SK-N-SH treated with all-trans-retinoic acid at 6 μM for 48 hours (cell line): ENCODE measurements at regions not wholly inside any gene's neighbourhood (a gene's known extent, or its start where the extent isn't known, plus 50 kb on each side); places are given as distances from the start of the nearest gene placed in this dataset.

Experiments used
- ATAC-seq: fragments of 200-7000 bp; cut with Tn5 transposase; 3 replicates; pipeline ENCODE4 v1.9.1; 2020; ENCODE audit warnings: mild to moderate bottlenecking, moderate library complexity
- CSDC2 ChIP-seq: fragments of 250-450 bp; sonication (Bioruptor Pico); IDR thresholded peaks from 2 replicates; pipeline ENCODE4 v1.5.0; 2020; ENCODE audit warnings: mild to moderate bottlenecking, moderate library complexity
- GLIS3 ChIP-seq: fragments of 250-450 bp; sonication (Bioruptor Pico); IDR thresholded peaks from 2 replicates; pipeline ENCODE4 v1.5.0; 2020; ENCODE audit warnings: mild to moderate bottlenecking, moderate library complexity
- ISL1 ChIP-seq: fragments of 250-450 bp; sonication (Bioruptor Pico); IDR thresholded peaks from 2 replicates; pipeline ENCODE4 v2.1.2; 2022; ENCODE audit warnings: mild to moderate bottlenecking, moderate library complexity
- OSR1 ChIP-seq: fragments of 250-450 bp; sonication (Bioruptor Pico); IDR thresholded peaks from 2 replicates; pipeline ENCODE4 v1.8.0; 2022; ENCODE audit warnings: moderate library complexity, mild to moderate bottlenecking, inconsistent platforms
- RARB ChIP-seq: fragments of 250-450 bp; sonication (Bioruptor Pico); IDR thresholded peaks from 2 replicates; pipeline ENCODE4 v1.8.0; 2021; ENCODE audit warnings: mild to moderate bottlenecking, moderate library complexity
- SNAI2 ChIP-seq: fragments of 250-450 bp; sonication (Bioruptor Pico); IDR thresholded peaks from 2 replicates; pipeline ENCODE4 v1.5.0; 2020; ENCODE audit warnings: mild to moderate bottlenecking, moderate library complexity
- TCF4 ChIP-seq: fragments of 250-450 bp; sonication (Bioruptor Pico); IDR thresholded peaks from 2 replicates; pipeline ENCODE4 v1.8.0; 2021; ENCODE audit warnings: mild to moderate bottlenecking, moderate library complexity, borderline replicate concordance
- TOX ChIP-seq: fragments of 250-450 bp; sonication (Bioruptor Pico); IDR thresholded peaks from 2 replicates; pipeline ENCODE4 v1.8.0; 2021; ENCODE audit warnings: mild to moderate bottlenecking, moderate library complexity, borderline replicate concordance
- TSHZ2 ChIP-seq: fragments of 250-450 bp; sonication (Bioruptor Pico); IDR thresholded peaks from 2 replicates; pipeline ENCODE4 v1.5.0; 2020; ENCODE audit warnings: mild to moderate bottlenecking, moderate library complexity
- ZC3H10 ChIP-seq: fragments of 250-450 bp; sonication (Bioruptor Pico); IDR thresholded peaks from 2 replicates; pipeline ENCODE4 v1.5.1; 2021; ENCODE audit warnings: mild to moderate bottlenecking, moderate library complexity
- ZFP3 ChIP-seq: fragments of 250-450 bp; sonication (Bioruptor Pico); IDR thresholded peaks from 2 replicates; pipeline ENCODE4 v1.5.0; 2020; ENCODE audit warnings: mild to moderate bottlenecking, moderate library complexity
- ZFP30 ChIP-seq: fragments of 450-650 bp; formaldehyde crosslinking; IDR thresholded peaks from 2 replicates; pipeline ENCODE4 v1.5.0; 2022; ENCODE audit warnings: mild to moderate bottlenecking, moderate library complexity
- ZNF565 ChIP-seq: fragments of 450-650 bp; formaldehyde crosslinking; conservative IDR thresholded peaks from 2 replicates; pipeline ENCODE4 v1.5.0; 2020; ENCODE audit warnings: low read depth, mild to moderate bottlenecking, moderate library complexity
- ZNF70 ChIP-seq: fragments of 450-650 bp; formaldehyde crosslinking; IDR thresholded peaks from 2 replicates; pipeline ENCODE4 v1.5.0; 2020; ENCODE audit warnings: mild to moderate bottlenecking, moderate library complexity
- ZNF8 ChIP-seq: fragments of 450-650 bp; formaldehyde crosslinking; IDR thresholded peaks from 2 replicates; pipeline ENCODE4 v1.5.0; 2020; ENCODE audit warnings: mild to moderate bottlenecking, moderate library complexity
- TF ChIP-seq, protein P1 (sequence below): fragments of 250-450 bp; sonication (Bioruptor Pico); IDR thresholded peaks from 2 replicates; pipeline ENCODE4 v1.5.1; 2021; ENCODE audit warnings: mild to moderate bottlenecking, moderate library complexity
- TF ChIP-seq, protein P2 (sequence below): fragments of 250-450 bp; sonication (Bioruptor Pico); IDR thresholded peaks from 2 replicates; pipeline ENCODE4 v1.8.0; 2021; ENCODE audit warnings: low read depth, mild to moderate bottlenecking, moderate library complexity, borderline replicate concordance
- TF ChIP-seq, protein P3 (sequence below): fragments of 250-450 bp; sonication (Bioruptor Pico); IDR thresholded peaks from 2 replicates; pipeline ENCODE4 v1.8.0; 2020; ENCODE audit warnings: mild to moderate bottlenecking, moderate library complexity, borderline replicate concordance

- TF ChIP-seq, protein P1, sequence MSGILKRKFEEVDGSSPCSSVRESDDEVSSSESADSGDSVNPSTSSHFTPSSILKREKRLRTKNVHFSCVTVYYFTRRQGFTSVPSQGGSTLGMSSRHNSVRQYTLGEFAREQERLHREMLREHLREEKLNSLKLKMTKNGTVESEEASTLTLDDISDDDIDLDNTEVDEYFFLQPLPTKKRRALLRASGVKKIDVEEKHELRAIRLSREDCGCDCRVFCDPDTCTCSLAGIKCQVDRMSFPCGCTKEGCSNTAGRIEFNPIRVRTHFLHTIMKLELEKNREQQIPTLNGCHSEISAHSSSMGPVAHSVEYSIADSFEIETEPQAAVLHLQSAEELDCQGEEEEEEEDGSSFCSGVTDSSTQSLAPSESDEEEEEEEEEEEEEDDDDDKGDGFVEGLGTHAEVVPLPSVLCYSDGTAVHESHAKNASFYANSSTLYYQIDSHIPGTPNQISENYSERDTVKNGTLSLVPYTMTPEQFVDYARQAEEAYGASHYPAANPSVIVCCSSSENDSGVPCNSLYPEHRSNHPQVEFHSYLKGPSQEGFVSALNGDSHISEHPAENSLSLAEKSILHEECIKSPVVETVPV: no peak
- TF ChIP-seq SNAI2 (CRISPR knock-in tag) (no peak), TSHZ2 (CRISPR knock-in tag) (no peak), TOX (CRISPR knock-in tag) (no peak)
Measured at GRCh38 chr6:165746331-165746730, 83.3 kb upstream of the PDE10A start (continued).

GRCh38 chr6:165745492-165745891 lies 82.5 kb upstream of the PDE10A start:
- no peak for TF ChIP-seq OSR1 (CRISPR knock-in tag)
- no peak for TF ChIP-seq RARB (CRISPR knock-in tag)
- TF ChIP-seq SNAI2 (CRISPR knock-in tag): no peak
- no peak for TF ChIP-seq ZFP30 (CRISPR knock-in tag)
- TF ChIP-seq, protein P2, sequence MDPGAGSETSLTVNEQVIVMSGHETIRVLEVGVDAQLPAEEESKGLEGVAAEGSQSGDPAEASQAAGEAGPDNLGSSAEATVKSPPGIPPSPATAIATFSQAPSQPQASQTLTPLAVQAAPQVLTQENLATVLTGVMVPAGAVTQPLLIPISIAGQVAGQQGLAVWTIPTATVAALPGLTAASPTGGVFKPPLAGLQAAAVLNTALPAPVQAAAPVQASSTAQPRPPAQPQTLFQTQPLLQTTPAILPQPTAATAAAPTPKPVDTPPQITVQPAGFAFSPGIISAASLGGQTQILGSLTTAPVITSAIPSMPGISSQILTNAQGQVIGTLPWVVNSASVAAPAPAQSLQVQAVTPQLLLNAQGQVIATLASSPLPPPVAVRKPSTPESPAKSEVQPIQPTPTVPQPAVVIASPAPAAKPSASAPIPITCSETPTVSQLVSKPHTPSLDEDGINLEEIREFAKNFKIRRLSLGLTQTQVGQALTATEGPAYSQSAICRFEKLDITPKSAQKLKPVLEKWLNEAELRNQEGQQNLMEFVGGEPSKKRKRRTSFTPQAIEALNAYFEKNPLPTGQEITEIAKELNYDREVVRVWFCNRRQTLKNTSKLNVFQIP (CRISPR knock-in tag): no peak
- TF ChIP-seq GLIS3: no peak
- TF ChIP-seq, protein P3, sequence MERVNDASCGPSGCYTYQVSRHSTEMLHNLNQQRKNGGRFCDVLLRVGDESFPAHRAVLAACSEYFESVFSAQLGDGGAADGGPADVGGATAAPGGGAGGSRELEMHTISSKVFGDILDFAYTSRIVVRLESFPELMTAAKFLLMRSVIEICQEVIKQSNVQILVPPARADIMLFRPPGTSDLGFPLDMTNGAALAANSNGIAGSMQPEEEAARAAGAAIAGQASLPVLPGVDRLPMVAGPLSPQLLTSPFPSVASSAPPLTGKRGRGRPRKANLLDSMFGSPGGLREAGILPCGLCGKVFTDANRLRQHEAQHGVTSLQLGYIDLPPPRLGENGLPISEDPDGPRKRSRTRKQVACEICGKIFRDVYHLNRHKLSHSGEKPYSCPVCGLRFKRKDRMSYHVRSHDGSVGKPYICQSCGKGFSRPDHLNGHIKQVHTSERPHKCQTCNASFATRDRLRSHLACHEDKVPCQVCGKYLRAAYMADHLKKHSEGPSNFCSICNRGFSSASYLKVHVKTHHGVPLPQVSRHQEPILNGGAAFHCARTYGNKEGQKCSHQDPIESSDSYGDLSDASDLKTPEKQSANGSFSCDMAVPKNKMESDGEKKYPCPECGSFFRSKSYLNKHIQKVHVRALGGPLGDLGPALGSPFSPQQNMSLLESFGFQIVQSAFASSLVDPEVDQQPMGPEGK (CRISPR knock-in tag): no peak
- no peak for TF ChIP-seq ZNF565
- no peak for TF ChIP-seq CSDC2
- no peak for TF ChIP-seq ISL1 (CRISPR knock-in tag)
- no peak for TF ChIP-seq ZFP3 (CRISPR knock-in tag)
- TF ChIP-seq, protein P1: no peak
- no peak for TF ChIP-seq ZC3H10 (CRISPR knock-in tag)
- TF ChIP-seq ZNF70 (CRISPR knock-in tag): no peak
- ATAC-seq: no peak

- no peak for ATAC-seq
- TF ChIP-seq TSHZ2 (CRISPR knock-in tag) (peak; percentile 66; the same call in 1 of the 2 replicates), ZNF8 (CRISPR knock-in tag) (no peak), SNAI2 (CRISPR knock-in tag) (no peak), TCF4 (CRISPR knock-in tag) (peak; percentile 73), RARB (CRISPR knock-in tag) (no peak), ISL1 (CRISPR knock-in tag) (peak; percentile 67), OSR1 (CRISPR knock-in tag) (no peak)
Measured at GRCh38 chr6:165744555-165745228, 81.7 kb upstream of the PDE10A start.
